AG09309 (cell line): ENCODE measurements at regions not wholly inside any gene's neighbourhood (a gene's known extent, or its start where the extent isn't known, plus 50 kb on each side); places are given as distances from the start of the nearest gene placed in this dataset.

Experiments
- DNase-seq: peaks from one replicate; pipeline ENCODE4 v3.0.0-alpha.2; 2010; ENCODE audit warnings: low read depth
- H3K4me3 ChIP-seq: 2 replicates; pipeline ENCODE4 v1.5.1; 2011; ENCODE audit warnings: mild to moderate bottlenecking, low read depth, low read length, moderate library complexity; ENCODE audit not compliant: control insufficient read depth
- CTCF ChIP-seq: IDR thresholded peaks from 2 replicates; pipeline ENCODE4 v1.5.1; 2011; ENCODE audit warnings: mild to moderate bottlenecking, low read depth, low read length, inconsistent platforms; ENCODE audit not compliant: insufficient read depth, control insufficient read depth; ENCODE audit errors: missing control alignments

DNA sequence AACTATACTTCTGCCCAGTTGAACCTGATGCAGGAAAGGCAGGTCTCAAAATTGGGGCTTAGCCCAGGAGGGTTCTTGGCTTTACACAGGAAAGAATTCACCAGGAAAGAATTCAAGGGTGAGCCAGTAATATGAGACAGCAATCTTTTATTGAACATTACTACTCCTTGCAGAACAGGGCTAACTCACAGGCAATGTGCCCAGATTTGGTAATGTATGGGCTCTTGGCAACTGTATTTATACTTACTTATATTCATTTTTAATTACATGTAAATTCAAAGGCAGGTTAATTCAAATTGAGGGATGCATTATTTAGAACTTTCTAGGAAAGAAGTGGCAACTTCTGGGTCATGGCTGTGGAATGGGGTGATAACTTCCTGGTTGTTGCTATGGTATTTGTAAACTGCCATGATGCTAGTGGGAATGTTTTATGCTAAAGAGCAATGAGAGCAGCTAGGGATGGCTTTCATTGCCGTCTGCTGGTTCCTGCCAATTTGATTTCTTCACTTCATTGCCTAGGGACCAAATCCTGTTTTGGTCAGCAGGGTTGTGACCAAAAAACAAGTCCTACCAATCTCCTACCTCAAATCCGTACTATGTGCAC, 107.5 kb downstream of the CHRM3 start:
- DNase-seq = no peak
- TF ChIP-seq CTCF = no peak
- no peak overlapping the region for H3K4me3 ChIP-seq

DNA sequence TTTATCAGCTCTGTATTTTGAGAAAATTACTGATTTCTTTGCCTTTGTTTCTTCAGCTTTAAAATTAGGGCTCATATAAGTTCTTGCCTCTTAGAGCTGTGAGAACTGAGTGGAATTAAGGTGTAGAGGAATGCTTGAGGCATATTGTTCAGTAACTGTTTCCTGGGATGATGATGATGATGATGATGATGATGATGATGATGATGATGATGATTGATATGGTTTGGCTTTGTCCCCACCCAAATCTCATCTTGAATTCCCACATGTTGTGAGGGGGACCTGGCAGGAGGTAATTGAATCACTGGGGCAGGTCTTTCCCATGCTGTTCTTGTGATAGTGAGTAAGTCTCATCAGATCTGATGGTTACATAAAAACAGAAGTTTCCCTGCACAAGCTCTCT, 118.7 kb downstream of the CHRM3 start:
- no peak for TF ChIP-seq CTCF
- no peak overlapping the region for H3K4me3 ChIP-seq
- DNase-seq = no peak

GRCh38 chr1:239507826-239508225, 121.5 kb downstream of the CHRM3 start:
- H3K4me3 ChIP-seq = no peak overlapping the region
- DNase-seq = no peak
- TF ChIP-seq CTCF = no peak

DNA sequence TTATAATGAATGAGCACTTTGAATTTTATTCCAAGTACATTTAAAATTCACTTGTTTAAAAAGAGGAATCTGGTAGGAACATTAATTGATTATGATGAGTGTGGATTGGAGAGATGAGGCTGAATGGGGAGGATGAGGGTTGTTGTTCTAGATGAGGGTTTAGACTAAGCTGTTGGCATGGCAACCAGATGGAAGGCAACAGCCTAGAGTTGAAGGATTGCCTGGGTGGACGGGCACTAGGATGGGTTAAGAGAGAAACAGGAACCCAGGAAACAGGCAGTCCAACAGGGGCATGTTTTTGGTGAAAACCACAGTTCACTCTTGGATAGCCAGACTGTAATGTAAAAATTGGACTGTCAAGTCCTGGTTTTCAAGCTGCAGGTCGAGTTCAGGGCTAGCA, 125.5 kb downstream of the CHRM3 start:
- no peak for TF ChIP-seq CTCF
- DNase-seq = no peak
- H3K4me3 ChIP-seq = no peak overlapping the region

DNA sequence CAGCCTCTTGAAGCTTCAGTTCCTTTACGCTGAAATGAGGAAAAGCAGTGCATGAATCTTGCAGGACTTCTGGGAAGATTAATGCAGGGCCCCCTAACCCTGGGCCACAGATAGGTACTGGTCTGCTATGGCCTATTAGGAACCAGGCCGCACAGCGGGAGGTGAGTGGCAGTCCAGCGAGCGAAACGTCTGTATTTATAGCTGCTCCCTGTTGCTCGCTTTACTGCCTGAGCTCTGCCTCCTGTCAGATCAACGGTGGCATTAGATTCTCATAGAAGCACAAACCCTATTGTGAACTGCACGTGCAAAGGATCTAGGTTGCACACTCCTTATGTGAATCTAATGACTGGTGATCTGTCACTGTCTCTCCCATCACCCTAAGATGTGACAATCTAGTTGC, 130.2 kb downstream of the CHRM3 start:
- DNase-seq = no peak
- TF ChIP-seq CTCF = no peak

GRCh38 chr1:239526391-239526790, 140.0 kb downstream of the CHRM3 start:
- no peak for TF ChIP-seq CTCF
- H3K4me3 ChIP-seq = no peak overlapping the region
- DNase-seq = no peak

More for the DNA sequence above, 130.2 kb downstream of the CHRM3 start:
- H3K4me3 ChIP-seq = no peak overlapping the region
